MM.1S (cell line): ENCODE measurements at regions not wholly inside any gene's neighbourhood (a gene's known extent, or its start where the extent isn't known, plus 50 kb on each side); places are given as distances from the start of the nearest gene placed in this dataset.

Experiments used
- EZH2 ChIP-seq: fragments of 300-600 bp; sonication (generic); optimal IDR thresholded peaks from 2 replicates; pipeline ENCODE3; 2017; ENCODE audit warnings: low read depth, mild to moderate bottlenecking, antibody characterized with exemption, low read length, mixed read lengths
- EZH2phosphoT487 ChIP-seq: fragments of 300-600 bp; sonication (generic); IDR thresholded peaks from 2 replicates; pipeline ENCODE4 v1.6.1; 2018; ENCODE audit warnings: antibody characterized with exemption, low read length
- TF ChIP-seq, protein P1 (sequence below): fragments of 300-600 bp; sonication (generic); IDR thresholded peaks from 2 replicates; pipeline ENCODE4 v1.5.1; 2016; ENCODE audit warnings: antibody characterized with exemption, low read length, mixed read lengths

DNA sequence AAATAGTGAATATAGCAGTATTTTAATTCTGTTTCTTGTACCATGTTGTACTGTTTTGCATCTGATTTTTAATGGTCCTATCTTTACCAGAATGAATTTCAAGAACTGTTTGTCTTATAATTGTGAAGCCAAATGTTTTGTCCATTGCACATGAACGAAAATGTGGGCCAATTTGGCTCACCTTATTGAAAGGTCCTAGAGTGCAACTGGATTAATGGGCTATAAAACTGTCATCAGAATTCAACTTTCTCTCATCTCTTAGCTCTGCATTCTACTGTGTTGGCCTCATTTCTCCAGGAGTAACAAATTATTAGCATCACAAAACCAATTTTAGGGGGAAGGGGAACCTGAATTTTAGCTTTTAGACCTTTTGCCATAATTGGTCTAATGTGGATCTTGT lies 179.4 kb upstream of the NUDT12 start:
- TF ChIP-seq, protein P1, sequence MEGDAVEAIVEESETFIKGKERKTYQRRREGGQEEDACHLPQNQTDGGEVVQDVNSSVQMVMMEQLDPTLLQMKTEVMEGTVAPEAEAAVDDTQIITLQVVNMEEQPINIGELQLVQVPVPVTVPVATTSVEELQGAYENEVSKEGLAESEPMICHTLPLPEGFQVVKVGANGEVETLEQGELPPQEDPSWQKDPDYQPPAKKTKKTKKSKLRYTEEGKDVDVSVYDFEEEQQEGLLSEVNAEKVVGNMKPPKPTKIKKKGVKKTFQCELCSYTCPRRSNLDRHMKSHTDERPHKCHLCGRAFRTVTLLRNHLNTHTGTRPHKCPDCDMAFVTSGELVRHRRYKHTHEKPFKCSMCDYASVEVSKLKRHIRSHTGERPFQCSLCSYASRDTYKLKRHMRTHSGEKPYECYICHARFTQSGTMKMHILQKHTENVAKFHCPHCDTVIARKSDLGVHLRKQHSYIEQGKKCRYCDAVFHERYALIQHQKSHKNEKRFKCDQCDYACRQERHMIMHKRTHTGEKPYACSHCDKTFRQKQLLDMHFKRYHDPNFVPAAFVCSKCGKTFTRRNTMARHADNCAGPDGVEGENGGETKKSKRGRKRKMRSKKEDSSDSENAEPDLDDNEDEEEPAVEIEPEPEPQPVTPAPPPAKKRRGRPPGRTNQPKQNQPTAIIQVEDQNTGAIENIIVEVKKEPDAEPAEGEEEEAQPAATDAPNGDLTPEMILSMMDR = no peak
- TF ChIP-seq EZH2 = no peak
- TF ChIP-seq EZH2phosphoT487 = no peak
